Mesothelial cell of epicardium (in vitro differentiated cells): ENCODE measurements at regions not wholly inside any gene's neighbourhood (a gene's known extent, or its start where the extent isn't known, plus 50 kb on each side); places are given as distances from the start of the nearest gene placed in this dataset.

Source experiments
- DNase-seq, 2 experiments: peaks; one replicate each; pipeline ENCODE4 v3.0.0; 2021; ENCODE audit warnings: low spot score in 2 of 2; ENCODE audit not compliant: unreplicated experiment in 2 of 2
- H3K27ac Mint-ChIP-seq: 2 replicates; pipeline ENCODE4 v1.8.0; 2021; ENCODE audit warnings: mixed read lengths
- H3K27me3 Mint-ChIP-seq: 2 replicates; pipeline ENCODE4 v1.8.0; 2021; ENCODE audit warnings: low read depth, mixed read lengths
- H3K36me3 Mint-ChIP-seq: 2 replicates; pipeline ENCODE4 v1.8.0; 2021; ENCODE audit warnings: mixed read lengths
- H3K4me1 Mint-ChIP-seq: 2 replicates; pipeline ENCODE4 v1.8.0; 2021; ENCODE audit warnings: mixed read lengths
- H3K4me3 Mint-ChIP-seq: 2 replicates; pipeline ENCODE4 v1.8.0; 2021; ENCODE audit warnings: mild to moderate bottlenecking, moderate library complexity, mixed read lengths
- H3K9me3 Mint-ChIP-seq: 2 replicates; pipeline ENCODE4 v1.8.0; 2021; ENCODE audit warnings: mixed read lengths
- TF ChIP-seq, protein P1 (sequence below): fragments of 200-600 bp; sonication (generic); IDR thresholded peaks from one replicate; pipeline ENCODE4 v1.5.0; 2021; ENCODE audit warnings: antibody characterized with exemption; ENCODE audit not compliant: unreplicated experiment

DNA sequence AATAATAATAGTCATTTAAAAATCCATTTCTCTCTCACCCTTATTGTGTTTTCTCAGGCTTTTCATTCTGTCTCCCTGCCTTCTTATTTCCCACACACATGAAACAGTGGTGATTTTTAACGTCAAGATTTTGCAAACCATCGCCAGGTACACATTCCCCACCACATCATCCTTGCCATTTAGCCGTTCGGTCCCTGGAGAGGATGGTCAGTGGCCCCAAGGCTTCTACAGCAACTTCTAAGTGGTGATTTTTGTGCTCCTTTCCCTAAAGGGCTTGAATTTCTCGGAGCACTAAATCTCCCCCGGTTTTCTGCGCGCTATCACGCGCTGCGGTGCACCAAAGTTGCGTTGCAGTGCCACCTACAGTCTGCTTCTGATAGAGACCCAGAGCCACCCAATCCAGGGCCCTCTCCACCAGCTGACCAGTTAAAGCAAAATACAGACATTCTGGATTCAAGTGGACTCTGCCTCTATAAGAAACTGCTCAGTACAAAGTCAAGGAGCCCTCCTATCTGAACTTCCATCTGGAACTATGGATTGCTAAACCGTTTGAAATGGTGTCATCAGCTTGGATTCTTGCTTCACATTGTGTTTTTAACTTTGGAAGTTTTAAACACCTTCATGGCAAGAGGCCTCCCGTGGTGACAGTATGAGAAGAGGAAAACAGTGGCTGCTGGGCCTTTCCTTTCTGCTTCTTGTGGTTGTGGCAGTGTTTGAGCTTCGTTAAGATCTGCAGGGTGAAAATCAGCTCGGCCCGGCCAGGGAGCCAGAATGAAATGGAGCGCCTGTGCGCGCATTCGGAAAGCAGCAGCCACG lies 234.0 kb downstream of the SPTSSA start:
- Mint-ChIP-seq H3K9me3 (peaks cover 11% of the 10 kb centered on the region), H3K4me3 (peak overlapping the region; percentile 36), H3K36me3 (no peaks in the 10 kb centered on the region), H3K4me1 (peaks cover 11% of the 10 kb centered on the region), H3K27ac (no peak overlapping the region), H3K27me3 (peaks cover 11% of the 10 kb centered on the region)
- TF ChIP-seq, protein P1, sequence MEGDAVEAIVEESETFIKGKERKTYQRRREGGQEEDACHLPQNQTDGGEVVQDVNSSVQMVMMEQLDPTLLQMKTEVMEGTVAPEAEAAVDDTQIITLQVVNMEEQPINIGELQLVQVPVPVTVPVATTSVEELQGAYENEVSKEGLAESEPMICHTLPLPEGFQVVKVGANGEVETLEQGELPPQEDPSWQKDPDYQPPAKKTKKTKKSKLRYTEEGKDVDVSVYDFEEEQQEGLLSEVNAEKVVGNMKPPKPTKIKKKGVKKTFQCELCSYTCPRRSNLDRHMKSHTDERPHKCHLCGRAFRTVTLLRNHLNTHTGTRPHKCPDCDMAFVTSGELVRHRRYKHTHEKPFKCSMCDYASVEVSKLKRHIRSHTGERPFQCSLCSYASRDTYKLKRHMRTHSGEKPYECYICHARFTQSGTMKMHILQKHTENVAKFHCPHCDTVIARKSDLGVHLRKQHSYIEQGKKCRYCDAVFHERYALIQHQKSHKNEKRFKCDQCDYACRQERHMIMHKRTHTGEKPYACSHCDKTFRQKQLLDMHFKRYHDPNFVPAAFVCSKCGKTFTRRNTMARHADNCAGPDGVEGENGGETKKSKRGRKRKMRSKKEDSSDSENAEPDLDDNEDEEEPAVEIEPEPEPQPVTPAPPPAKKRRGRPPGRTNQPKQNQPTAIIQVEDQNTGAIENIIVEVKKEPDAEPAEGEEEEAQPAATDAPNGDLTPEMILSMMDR, result peak; percentile 58
- peak; percentile 48 to 75 for DNase-seq

DNA sequence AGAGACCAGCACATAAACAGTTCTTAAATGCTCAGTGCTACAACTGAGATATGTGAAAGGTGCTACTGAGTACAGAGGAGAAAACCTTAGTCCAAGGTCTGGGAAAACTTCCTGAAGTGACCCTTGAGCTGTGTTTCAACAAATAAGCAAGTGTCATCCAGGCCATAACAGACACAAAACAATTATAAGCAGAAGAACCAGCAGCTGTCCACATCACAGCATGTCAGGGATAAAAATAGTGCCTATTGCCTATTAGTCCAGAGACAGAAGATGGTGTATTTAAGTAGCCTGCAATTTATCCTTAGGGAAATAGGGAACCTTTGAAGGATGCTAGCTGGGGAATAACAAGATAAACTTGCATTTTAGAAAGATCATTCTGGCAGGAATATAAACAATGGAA lies 237.8 kb downstream of the SPTSSA start:
- H3K27me3 Mint-ChIP-seq, result peaks cover 11% of the 10 kb centered on the region
- no peak overlapping the region for H3K4me3 Mint-ChIP-seq
- no peak overlapping the region for H3K27ac Mint-ChIP-seq
- H3K9me3 Mint-ChIP-seq, result no peaks in the 10 kb centered on the region
- H3K36me3 Mint-ChIP-seq, result no peaks in the 10 kb centered on the region
- no peak for DNase-seq
- H3K4me1 Mint-ChIP-seq, result peaks cover 21% of the 10 kb centered on the region
- TF ChIP-seq, protein P1, result no peak

DNA sequence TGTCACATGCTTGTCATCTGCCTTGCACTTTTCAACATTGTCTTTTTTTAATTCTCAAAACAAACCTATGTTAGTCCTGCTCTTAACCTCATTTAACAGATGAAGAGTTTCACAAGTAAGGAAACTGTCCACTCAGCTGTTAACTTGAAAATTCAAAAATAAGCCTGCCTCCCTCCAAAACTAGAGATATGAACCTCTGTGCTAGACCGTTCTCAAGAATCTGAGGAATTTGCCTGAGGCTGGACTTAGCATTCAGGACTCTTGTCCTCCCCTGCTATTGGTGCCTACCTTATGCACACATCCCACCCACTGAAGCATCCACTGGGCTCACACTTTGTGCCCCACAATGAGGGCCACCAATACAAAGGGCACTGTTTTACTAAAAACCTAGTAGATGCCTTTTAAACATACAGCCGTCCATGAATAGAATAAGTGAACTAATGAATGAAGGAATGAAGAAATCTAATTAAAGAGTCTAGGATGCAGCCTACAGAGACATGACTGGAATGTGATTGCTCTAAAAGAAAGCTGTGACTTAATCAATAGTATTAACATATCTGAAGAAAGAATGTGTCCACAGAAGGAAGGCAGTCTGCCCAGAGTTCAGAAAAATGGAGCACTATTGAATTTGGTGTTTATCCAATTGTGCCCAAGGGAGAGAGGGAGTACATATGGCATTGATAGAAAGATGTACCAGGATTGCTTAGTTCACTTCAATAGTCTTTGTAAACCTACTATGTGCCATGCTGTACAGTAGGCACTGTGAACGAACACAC lies 238.5 kb downstream of the SPTSSA start:
- DNase-seq, result no peak
- Mint-ChIP-seq H3K27ac (no peak overlapping the region), H3K27me3 (peaks cover 11% of the 10 kb centered on the region), H3K36me3 (no peaks in the 10 kb centered on the region), H3K9me3 (no peaks in the 10 kb centered on the region), H3K4me1 (peaks cover 21% of the 10 kb centered on the region), H3K4me3 (no peak overlapping the region)
- TF ChIP-seq, protein P1, result no peak

DNA sequence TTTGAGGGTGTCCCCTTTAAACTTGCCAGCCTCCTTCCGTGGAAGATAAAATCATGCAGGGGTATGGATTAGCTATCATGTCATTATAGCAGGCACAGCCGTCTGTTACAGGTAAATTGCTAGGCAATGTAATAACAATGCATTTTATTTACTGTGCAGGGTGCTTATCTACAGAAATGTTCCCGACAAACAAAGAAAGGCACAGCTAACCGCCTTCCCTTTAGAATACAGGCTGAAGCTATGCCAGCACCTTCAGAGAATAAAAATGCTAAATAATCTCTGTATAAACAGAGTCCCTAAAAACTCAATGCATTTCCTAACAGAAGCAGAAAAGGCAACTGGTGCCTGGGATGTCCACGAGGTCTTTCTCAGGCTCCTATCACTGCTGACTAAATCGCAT lies 239.2 kb downstream of the SPTSSA start:
- Mint-ChIP-seq H3K36me3 (no peaks in the 10 kb centered on the region), H3K27me3 (peaks cover 10% of the 10 kb centered on the region), H3K4me1 (peaks cover 23% of the 10 kb centered on the region), H3K27ac (no peak overlapping the region), H3K4me3 (no peak overlapping the region), H3K9me3 (peaks cover under 1% of the 10 kb centered on the region)
- TF ChIP-seq, protein P1, result no peak
- DNase-seq, result no peak

DNA sequence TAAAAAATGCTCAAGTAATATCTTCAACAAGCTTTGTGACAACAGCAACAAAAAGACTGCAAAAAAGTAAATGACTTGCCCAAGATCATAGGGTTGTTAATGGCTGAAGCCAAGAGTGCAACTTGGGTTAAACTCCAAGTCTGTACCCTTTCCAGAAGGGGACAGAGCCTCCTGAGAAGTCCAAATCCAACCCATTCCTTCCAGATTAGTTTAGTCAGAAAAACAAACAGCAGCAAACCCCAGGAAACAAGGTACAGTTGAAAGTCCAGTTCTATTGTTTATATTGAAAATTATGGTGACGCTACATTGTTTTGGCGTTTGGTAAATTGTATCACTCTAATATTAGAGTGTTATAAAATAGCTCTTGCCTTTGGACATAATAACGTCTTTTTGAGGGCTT lies 239.9 kb downstream of the SPTSSA start:
- peaks cover 2% of the 10 kb centered on the region for H3K36me3 Mint-ChIP-seq
- no peak overlapping the region for H3K27ac Mint-ChIP-seq
- TF ChIP-seq, protein P1, result no peak
- peaks cover 21% of the 10 kb centered on the region for H3K4me1 Mint-ChIP-seq
- DNase-seq, result no peak
- H3K4me3 Mint-ChIP-seq, result no peak overlapping the region
- peaks cover 3% of the 10 kb centered on the region for H3K27me3 Mint-ChIP-seq
- peaks cover 6% of the 10 kb centered on the region for H3K9me3 Mint-ChIP-seq
